OCI-LY7 (cell line): ENCODE measurements at regions not wholly inside any gene's neighbourhood (a gene's known extent, or its start where the extent isn't known, plus 50 kb on each side); places are given as distances from the start of the nearest gene placed in this dataset.
A peak's percentile ranks its signal among the peaks of the same experiment; 100 is the strongest.

ENCODE experiments used
- BruUV-seq: library from RNA; stranded (reverse); fragments of 400-500 nt; replicated peaks from 2 replicates; lab custom pipeline; 2021; lab: Mats Ljungman, UMichigan
- CTCF ChIA-PET: fragments of 300-600 bp; sonication (Branson Sonifier 250); formaldehyde crosslinking; loops from one replicate; lab custom pipeline; 2022; ENCODE audit warnings: antibody characterized with exemption; ENCODE audit not compliant: unreplicated experiment; lab: Charles Lee
- POLR2A ChIA-PET: fragments of 300-600 bp; sonication (Branson Sonifier 250); formaldehyde crosslinking; loops from one replicate; lab custom pipeline; 2022; ENCODE audit warnings: antibody characterized with exemption; lab: Charles Lee
- DNase-seq: peaks from one replicate; pipeline ENCODE4 v3.0.0-alpha.2; 2015; ENCODE audit warnings: low spot score
- H2AFZ ChIP-seq: fragments of 200-600 bp; sonication (generic), shearing (Covaris generic); 2 replicates; pipeline ENCODE4 v1.6.1; 2014; ENCODE audit warnings: mild to moderate bottlenecking, antibody characterized with exemption, low read length, moderate library complexity
- H3K27ac ChIP-seq: fragments of 200-600 bp; sonication (generic); 2 replicates; pipeline ENCODE4 v1.5.1; 2014; ENCODE audit warnings: mixed run types, low read depth, mild to moderate bottlenecking, moderate library complexity, low read length, inconsistent platforms; ENCODE audit not compliant: poor library complexity, severe bottlenecking
- H3K36me3 ChIP-seq: fragments of 200-600 bp; sonication (generic); 2 replicates; pipeline ENCODE4 v1.6.1; 2014; ENCODE audit warnings: mild to moderate bottlenecking, antibody characterized with exemption, low read length, moderate library complexity, mixed read lengths; ENCODE audit not compliant: insufficient read depth
- H3K4me1 ChIP-seq: fragments of 200-600 bp; sonication (generic); 2 replicates; pipeline ENCODE4 v1.5.1; 2014; ENCODE audit warnings: mild to moderate bottlenecking, low read length; ENCODE audit not compliant: insufficient read depth, poor library complexity, severe bottlenecking
- H3K4me2 ChIP-seq: fragments of 200-600 bp; sonication (generic); 2 replicates; pipeline ENCODE4 v1.6.1; 2014; ENCODE audit warnings: mild to moderate bottlenecking, low read length
- H3K4me3 ChIP-seq: fragments of 200-600 bp; sonication (generic); 2 replicates; pipeline ENCODE4 v1.5.1; 2014; ENCODE audit warnings: mild to moderate bottlenecking, low read depth, low read length; ENCODE audit not compliant: poor library complexity, severe bottlenecking
- H3K79me2 ChIP-seq: fragments of 200-600 bp; sonication (generic); 2 replicates; pipeline ENCODE4 v1.6.1; 2016; ENCODE audit warnings: low read depth, mild to moderate bottlenecking, low read length, moderate library complexity, mixed read lengths; ENCODE audit not compliant: insufficient read depth
- H3K9me2 ChIP-seq: fragments of 200-600 bp; sonication (generic); 2 replicates; pipeline ENCODE4 v1.6.1; 2016; ENCODE audit warnings: mild to moderate bottlenecking, low read length, mixed read lengths; ENCODE audit not compliant: insufficient read depth
- H3K9me3 ChIP-seq: fragments of 200-600 bp; sonication (generic); 2 replicates; pipeline ENCODE4 v1.6.1; 2014; ENCODE audit warnings: mild to moderate bottlenecking, mixed run types, low read length, mixed read lengths
- H4K20me1 ChIP-seq: fragments of 200-600 bp; sonication (generic); 2 replicates; pipeline ENCODE4 v1.6.1; 2014; ENCODE audit warnings: mild to moderate bottlenecking, antibody characterized with exemption, low read length, moderate library complexity, mixed read lengths; ENCODE audit not compliant: insufficient read depth
- EZH2phosphoT487 ChIP-seq: fragments of 200-600 bp; sonication (generic); IDR thresholded peaks from 2 replicates; pipeline ENCODE4 v1.6.1; 2018; ENCODE audit warnings: low read depth, borderline replicate concordance, mild to moderate bottlenecking, mixed run types, antibody characterized with exemption, low read length, moderate library complexity, mixed read lengths
- intact Hi-C: fragments of 100-400 bp; cut with micrococcal nuclease; formaldehyde crosslinking; loops from one replicate; pipeline ENCODE4 v1.10.0; 2022; ENCODE audit not compliant: unreplicated experiment
- TF ChIP-seq, protein P1 (sequence below): fragments of 200-600 bp; sonication (generic); conservative IDR thresholded peaks from 2 replicates; pipeline ENCODE4 v1.5.1; 2014; ENCODE audit warnings: mild to moderate bottlenecking, antibody characterized with exemption, low read length, moderate library complexity, mixed read lengths

GRCh38 chr9:28624771-28625170 is 1051.5 kb upstream of the C9orf72 start:
- H2AFZ ChIP-seq: no peak overlapping the region

DNA sequence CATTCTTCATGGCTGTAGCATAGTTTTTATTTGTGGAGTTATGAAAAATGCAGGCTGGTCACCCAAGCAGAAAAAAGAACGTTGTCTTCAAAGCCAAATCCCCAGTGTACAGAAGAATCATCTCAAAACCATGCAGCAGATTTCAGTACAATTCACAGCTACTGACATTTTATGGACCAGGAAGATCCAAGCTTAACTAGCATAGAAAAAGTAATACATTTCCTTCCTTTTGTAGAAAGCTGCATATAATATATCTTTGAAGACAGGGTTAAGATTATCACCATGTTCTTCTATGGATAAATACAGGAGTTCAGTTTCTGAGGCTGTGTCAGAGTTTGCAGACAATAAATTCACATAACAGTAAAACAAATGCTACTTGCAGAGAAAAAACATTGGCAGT is 1054.8 kb upstream of the C9orf72 start:
- H3K4me2 ChIP-seq: no peak overlapping the region
- intact Hi-C loops: no loop called here
- no peak overlapping the region for H3K27ac ChIP-seq
- POLR2A ChIA-PET: interaction anchor here (0.9 kb wide), 1 partner anchor 10 kb away, joined by 3 read pairs; no protein-coding TSS in a partner anchor
- H3K79me2 ChIP-seq: no peaks in the 10 kb centered on the region
- no TSS peak for BruUV-seq
- H3K4me1 ChIP-seq: no peaks in the 10 kb centered on the region
- H2AFZ ChIP-seq: no peak overlapping the region
- H3K9me3 ChIP-seq: no peaks in the 10 kb centered on the region
- no peak overlapping the region for H3K4me3 ChIP-seq
- no peaks in the 10 kb centered on the region for H3K9me2 ChIP-seq
- DNase-seq: no peak
- TF ChIP-seq EZH2phosphoT487: no peak
- TF ChIP-seq, protein P1, sequence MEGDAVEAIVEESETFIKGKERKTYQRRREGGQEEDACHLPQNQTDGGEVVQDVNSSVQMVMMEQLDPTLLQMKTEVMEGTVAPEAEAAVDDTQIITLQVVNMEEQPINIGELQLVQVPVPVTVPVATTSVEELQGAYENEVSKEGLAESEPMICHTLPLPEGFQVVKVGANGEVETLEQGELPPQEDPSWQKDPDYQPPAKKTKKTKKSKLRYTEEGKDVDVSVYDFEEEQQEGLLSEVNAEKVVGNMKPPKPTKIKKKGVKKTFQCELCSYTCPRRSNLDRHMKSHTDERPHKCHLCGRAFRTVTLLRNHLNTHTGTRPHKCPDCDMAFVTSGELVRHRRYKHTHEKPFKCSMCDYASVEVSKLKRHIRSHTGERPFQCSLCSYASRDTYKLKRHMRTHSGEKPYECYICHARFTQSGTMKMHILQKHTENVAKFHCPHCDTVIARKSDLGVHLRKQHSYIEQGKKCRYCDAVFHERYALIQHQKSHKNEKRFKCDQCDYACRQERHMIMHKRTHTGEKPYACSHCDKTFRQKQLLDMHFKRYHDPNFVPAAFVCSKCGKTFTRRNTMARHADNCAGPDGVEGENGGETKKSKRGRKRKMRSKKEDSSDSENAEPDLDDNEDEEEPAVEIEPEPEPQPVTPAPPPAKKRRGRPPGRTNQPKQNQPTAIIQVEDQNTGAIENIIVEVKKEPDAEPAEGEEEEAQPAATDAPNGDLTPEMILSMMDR: no peak
- H3K36me3 ChIP-seq: no peaks in the 10 kb centered on the region
- no peaks in the 10 kb centered on the region for H4K20me1 ChIP-seq
- CTCF ChIA-PET: no interaction called here

More at GRCh38 chr9:28624771-28625170, 1051.5 kb upstream of the C9orf72 start:
- Histone ChIP-seq H3K4me2 (no peak overlapping the region), H3K27ac (no peak overlapping the region), H3K4me3 (no peak overlapping the region), H3K79me2 (no peaks in the 10 kb centered on the region), H3K4me1 (no peaks in the 10 kb centered on the region), H4K20me1 (no peaks in the 10 kb centered on the region), H3K9me2 (no peaks in the 10 kb centered on the region), H3K36me3 (no peaks in the 10 kb centered on the region), H3K9me3 (no peaks in the 10 kb centered on the region)
- ChIA-PET CTCF (no interaction called here), POLR2A (no interaction called here)
- BruUV-seq: no TSS peak
- intact Hi-C loops: no loop called here
- TF ChIP-seq, protein P1: no peak
- TF ChIP-seq EZH2phosphoT487: no peak
- no peak for DNase-seq

DNA sequence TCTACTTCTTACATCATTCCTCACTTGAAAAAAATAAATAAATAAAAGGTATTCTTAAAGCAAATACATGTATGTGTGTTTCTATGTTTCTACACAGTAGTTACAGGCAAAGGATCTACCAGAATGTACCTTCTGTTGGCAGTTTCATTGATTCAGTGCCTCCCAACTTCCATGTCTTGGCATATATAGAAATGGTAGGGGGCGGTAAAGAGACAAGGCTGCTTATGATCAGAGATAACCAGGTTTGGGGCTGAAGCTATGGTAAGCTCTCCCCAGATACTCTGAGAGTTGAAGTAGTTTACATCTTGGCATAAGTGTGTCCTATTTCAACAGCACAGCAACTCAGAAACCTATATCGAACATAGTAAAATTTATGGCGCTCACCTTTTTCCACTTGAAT is 1075.4 kb upstream of the C9orf72 start:
- BruUV-seq: no TSS peak
- DNase-seq: no peak
- TF ChIP-seq, protein P1: peak; percentile 52
- no peak for TF ChIP-seq EZH2phosphoT487
- POLR2A ChIA-PET: no interaction called here
- CTCF ChIA-PET: no interaction called here
- Histone ChIP-seq H3K36me3 (no peaks in the 10 kb centered on the region), H4K20me1 (no peaks in the 10 kb centered on the region), H3K9me3 (no peaks in the 10 kb centered on the region), H3K4me1 (no peaks in the 10 kb centered on the region), H3K79me2 (no peaks in the 10 kb centered on the region), H3K27ac (no peak overlapping the region), H3K9me2 (no peaks in the 10 kb centered on the region), H2AFZ (no peak overlapping the region), H3K4me3 (no peak overlapping the region), H3K4me2 (no peak overlapping the region)
- intact Hi-C loops: no loop called here
